ENCODE measurements at regions not wholly inside any gene's neighbourhood (a gene's known extent, or its start where the extent isn't known, plus 50 kb on each side); places are given as distances from the start of the nearest gene placed in this dataset.

- TF ChIP-seq CTCF (IDR thresholded peaks at IDR 0.05) = no peak
- no peak for TF ChIP-seq EZH2 (IDR thresholded peaks at IDR 0.05)
- TF ChIP-seq EZH2phosphoT487 (IDR thresholded peaks at IDR 0.05) = no peak
Measured at GRCh38 chr6:135105710-135106109, 51.1 kb upstream of the HBS1L start.

Measured in neural progenitor cell (in vitro differentiated cells).